HG03378 (cell line): ENCODE measurements at regions not wholly inside any gene's neighbourhood (a gene's known extent, or its start where the extent isn't known, plus 50 kb on each side); places are given as distances from the start of the nearest gene placed in this dataset.

Experiments used
- ATAC-seq: cut with Tn5 transposase; IDR thresholded peaks from one replicate; pipeline ENCODE4 v1.9.1; 2021; ENCODE audit warnings: mild to moderate bottlenecking, moderate library complexity; ENCODE audit not compliant: unreplicated experiment

- no peak for ATAC-seq
These were observed 169.8 kb downstream of the SUCLA2 start for GRCh38 chr13:47831265-47831664.

- ATAC-seq: no peak
These were observed 171.4 kb downstream of the SUCLA2 start for GRCh38 chr13:47829690-47830089.

GRCh38 chr13:47826471-47826870 lies 174.6 kb downstream of the SUCLA2 start:
- ATAC-seq: no peak

- ATAC-seq: no peak
These were observed 179.0 kb downstream of the SUCLA2 start for GRCh38 chr13:47822036-47822435.

GRCh38 chr13:47816831-47817230 lies 184.2 kb downstream of the SUCLA2 start:
- no peak for ATAC-seq

- ATAC-seq: no peak
These were observed 187.4 kb downstream of the SUCLA2 start for GRCh38 chr13:47813718-47814117.

- no peak for ATAC-seq
These were observed 191.7 kb downstream of the SUCLA2 start for GRCh38 chr13:47809411-47809810.

GRCh38 chr13:47803131-47803530 lies 197.9 kb downstream of the SUCLA2 start:
- ATAC-seq: no peak

- ATAC-seq: no peak
These were observed 199.5 kb downstream of the SUCLA2 start for GRCh38 chr13:47801555-47801954.

- no peak for ATAC-seq
These were observed 200.5 kb downstream of the SUCLA2 start for GRCh38 chr13:47800593-47800992.

GRCh38 chr13:47798906-47799305 lies 202.2 kb downstream of the SUCLA2 start:
- ATAC-seq: no peak

GRCh38 chr13:47798194-47798593 lies 202.9 kb downstream of the SUCLA2 start:
- ATAC-seq: no peak

- no peak for ATAC-seq
These were observed 204.3 kb downstream of the SUCLA2 start for GRCh38 chr13:47796816-47797215.

- no peak for ATAC-seq
These were observed 206.1 kb downstream of the SUCLA2 start for GRCh38 chr13:47794963-47795362.

GRCh38 chr13:47790755-47791154 lies 210.3 kb downstream of the SUCLA2 start:
- ATAC-seq: no peak

- no peak for ATAC-seq
These were observed 212.2 kb downstream of the SUCLA2 start for GRCh38 chr13:47788844-47789243.

- ATAC-seq: no peak
These were observed 226.4 kb downstream of the SUCLA2 start for GRCh38 chr13:47774671-47774994.

- ATAC-seq: no peak
These were observed 236.3 kb downstream of the SUCLA2 start for GRCh38 chr13:47764817-47765216.

- ATAC-seq: no peak
These were observed 243.5 kb downstream of the SUCLA2 start for GRCh38 chr13:47757466-47758080.

GRCh38 chr13:47747901-47748300 lies 253.2 kb downstream of the SUCLA2 start:
- no peak for ATAC-seq

- no peak for ATAC-seq
These were observed 274.7 kb downstream of the SUCLA2 start for GRCh38 chr13:47726394-47726793.

- no peak for ATAC-seq
These were observed 277.2 kb downstream of the SUCLA2 start for GRCh38 chr13:47723898-47724297.

GRCh38 chr13:47719164-47719563 lies 281.9 kb downstream of the SUCLA2 start:
- ATAC-seq: no peak
